B cell (primary cell): ENCODE measurements at regions not wholly inside any gene's neighbourhood (a gene's known extent, or its start where the extent isn't known, plus 50 kb on each side); places are given as distances from the start of the nearest gene placed in this dataset.

Experiments
- ATAC-seq: fragments of 200-7000 bp; cut with Tn5 transposase; one replicate; pipeline ENCODE4 v1.10.0; 2021; ENCODE audit warnings: low read depth, mild to moderate bottlenecking, moderate number of reproducible peaks, moderate library complexity
- CTCF ChIA-PET: fragments of 350-600 bp; sonication (Branson Sonifier 250); formaldehyde crosslinking; loops from one replicate; lab custom pipeline; 2021; ENCODE audit warnings: antibody characterized with exemption, inconsistent platforms; lab: Charles Lee
- POLR2A ChIA-PET: fragments of 350-600 bp; sonication (Branson Sonifier 250); formaldehyde crosslinking; loops from one replicate; lab custom pipeline; 2021; ENCODE audit warnings: antibody characterized with exemption; lab: Charles Lee
- DNase-seq: peaks from one replicate; pipeline ENCODE4 v3.0.0; 2013
- H2AFZ ChIP-seq: 2 replicates; pipeline ENCODE4 v1.6.1; 2012; ENCODE audit warnings: mild to moderate bottlenecking, low read depth, low read length; ENCODE audit not compliant: insufficient read depth, poor library complexity, severe bottlenecking
- H3K27ac ChIP-seq, 2 donors: 1 replicate in 1 of 2; 2 replicates in 1 of 2; pipeline ENCODE4 v1.5.1; 2012 to 2013; ENCODE audit warnings: low read length in 2 of 2, mild to moderate bottlenecking in 2 of 2, moderate library complexity in 1 of 2
- H3K27me3 ChIP-seq, 4 experiments: fragments of 200-600 bp in 1 of 4; sonication (generic) in 1 of 4; replicated peaks in 1 of 4; 1 replicate in 2 of 4; 2 replicates in 2 of 4; pipeline versions ENCODE4 v1.6.1 to v1.7.0; 2013 to 2016; ENCODE audit warnings: low read length in 3 of 4, mild to moderate bottlenecking in 2 of 4, mixed read lengths in 1 of 4, moderate library complexity in 1 of 4; ENCODE audit not compliant: insufficient read depth in 4 of 4, control insufficient read depth in 3 of 4; ENCODE audit errors: control extremely low read depth in 1 of 4
- H3K36me3 ChIP-seq, 2 experiments: replicated peaks in 1 of 2; 1 replicate in 1 of 2; 2 replicates in 1 of 2; pipeline versions ENCODE4 v1.6.1 to v1.7.1; 2013; ENCODE audit warnings: low read length in 1 of 2; ENCODE audit not compliant: insufficient read depth in 2 of 2, control insufficient read depth in 1 of 2; ENCODE audit errors: control extremely low read depth in 1 of 2, extremely low read depth in 1 of 2
- H3K4me1 ChIP-seq, 2 donors: fragments of 200-600 bp in 1 of 2; sonication (generic) in 1 of 2; 1 replicate in 1 of 2; 2 replicates in 1 of 2; pipeline versions ENCODE4 v1.5.1 to v1.6.1; 2013 to 2017; ENCODE audit warnings: low read length in 2 of 2; ENCODE audit not compliant: control insufficient read depth in 2 of 2, insufficient read depth in 2 of 2
- H3K4me2 ChIP-seq: replicated peaks from 2 replicates; pipeline ENCODE3; 2012; ENCODE audit warnings: mild to moderate bottlenecking, low read depth, low read length; ENCODE audit not compliant: poor library complexity, severe bottlenecking
- H3K4me3 ChIP-seq, 5 experiments: fragments of 200-600 bp in 1 of 5; sonication (generic) in 1 of 5; 1 replicate in 3 of 5; 2 replicates in 2 of 5; pipeline versions ENCODE4 v1.5.1 to v1.7.0; 2011 to 2016; ENCODE audit warnings: low read length in 4 of 5, mild to moderate bottlenecking in 4 of 5, low read depth in 2 of 5, control low read depth in 1 of 5, moderate library complexity in 1 of 5; ENCODE audit not compliant: insufficient read depth in 1 of 5; ENCODE audit errors: control extremely low read depth in 1 of 5, extremely low read depth in 1 of 5
- H3K79me2 ChIP-seq: fragments of 200-600 bp; sonication (generic); one replicate; pipeline ENCODE4 v1.6.0; 2016; ENCODE audit warnings: low read length; ENCODE audit not compliant: control insufficient read depth, insufficient read depth
- H3K9ac ChIP-seq: fragments of 200-600 bp; sonication (generic); 2 replicates; pipeline ENCODE4 v1.6.1; 2017; ENCODE audit warnings: mild to moderate bottlenecking, low read length, moderate library complexity
- H3K9me3 ChIP-seq, 3 donors: one replicate each; pipeline versions ENCODE4 v1.6.1 to v1.7.1; 2013; ENCODE audit warnings: low read length in 2 of 3; ENCODE audit not compliant: control insufficient read depth in 2 of 3, insufficient read depth in 1 of 3; ENCODE audit errors: control extremely low read depth in 1 of 3
- H4K20me1 ChIP-seq: 2 replicates; pipeline ENCODE4 v1.6.0; 2012; ENCODE audit warnings: mild to moderate bottlenecking, low read length; ENCODE audit not compliant: insufficient read depth, control insufficient read depth, poor library complexity, severe bottlenecking
- H3K27ac Mint-ChIP-seq: one replicate; pipeline ENCODE4 v1.8.0; 2021; ENCODE audit warnings: mixed read lengths
- H3K27me3 Mint-ChIP-seq: one replicate; pipeline ENCODE4 v1.8.0; 2021; ENCODE audit warnings: mixed read lengths
- H3K4me1 Mint-ChIP-seq: one replicate; pipeline ENCODE4 v1.8.0; 2021; ENCODE audit warnings: mixed read lengths
- H3K4me3 Mint-ChIP-seq: one replicate; pipeline ENCODE4 v1.8.0; 2021; ENCODE audit warnings: mixed read lengths
- H3K9me3 Mint-ChIP-seq: one replicate; pipeline ENCODE4 v1.8.0; 2022; ENCODE audit warnings: mixed read lengths; ENCODE audit not compliant: insufficient read depth
- CTCF ChIP-seq: fragments of 200-600 bp; IDR thresholded peaks from one replicate; pipeline ENCODE4 v1.8.0; 2022; ENCODE audit warnings: antibody characterized with exemption, mild to moderate bottlenecking
- EZH2 ChIP-seq: IDR thresholded peaks from 2 replicates; pipeline ENCODE4 v1.6.1; 2012; ENCODE audit warnings: borderline replicate concordance, low read depth, mild to moderate bottlenecking, moderate library complexity, low read length; ENCODE audit not compliant: insufficient read depth, poor library complexity, severe bottlenecking
- WGBS: methylation state at CpG from one replicate; pipeline ENCODE4 v1.1.5; 2013; ENCODE audit warnings: missing lambda C conversion rate; ENCODE audit not compliant: insufficient coverage; 5-methylcytosine and 5-hydroxymethylcytosine counted together
- intact Hi-C: fragments of 100-400 bp; cut with micrococcal nuclease; formaldehyde crosslinking; loops from one replicate; pipeline ENCODE4 v1.10.0; 2022

DNA sequence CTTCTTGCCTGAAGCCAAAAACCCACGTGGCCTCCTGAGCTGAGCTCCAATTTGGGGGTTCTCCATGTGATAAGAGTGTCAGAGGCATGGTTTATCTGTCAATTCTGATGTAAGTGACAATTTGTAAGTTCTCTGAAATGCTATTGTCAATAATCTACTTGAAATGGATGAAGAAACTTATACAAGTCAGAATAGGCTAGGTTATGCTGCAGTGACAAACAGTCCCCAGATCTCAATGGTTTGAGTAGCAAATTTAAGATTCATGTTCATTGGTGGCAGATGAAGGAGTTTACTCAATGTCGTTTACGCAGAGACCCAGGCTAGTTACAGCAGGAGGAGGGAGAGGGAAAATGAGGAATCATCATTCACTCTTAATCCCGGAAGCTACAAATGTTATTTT lies 352.4 kb downstream of the KIF16B start:
- H3K4me3 Mint-ChIP-seq, result no peak overlapping the region
- H3K27ac Mint-ChIP-seq, result no peak overlapping the region
- H3K4me1 Mint-ChIP-seq, result peaks cover 4% of the 10 kb centered on the region
- Histone ChIP-seq H3K9ac (no peak overlapping the region), H3K9me3 (peaks cover 0 to 5% (median 4%) of the 10 kb centered on the region in 3 donors), H3K27ac (no peak overlapping the region), H3K36me3 (no peaks in the 10 kb centered on the region), H3K27me3 (no peaks in the 10 kb centered on the region), H3K4me3 (no peak overlapping the region), H2AFZ (no peak overlapping the region), H3K4me2 (no peak overlapping the region), H4K20me1 (no peaks in the 10 kb centered on the region), H3K79me2 (no peaks in the 10 kb centered on the region), H3K4me1 (peaks cover 0 to 7% of the 10 kb centered on the region in 2 donors)
- no peak for TF ChIP-seq CTCF
- no peak for TF ChIP-seq EZH2
- POLR2A ChIA-PET, result no interaction called here
- intact Hi-C loops, result no loop called here
- peaks cover 8% of the 10 kb centered on the region for H3K9me3 Mint-ChIP-seq
- CTCF ChIA-PET, result no interaction called here
- no peaks in the 10 kb centered on the region for H3K27me3 Mint-ChIP-seq
- no peak for DNase-seq
- WGBS, result 100% methylated on average over 1 of the region's 4 CpGs
- no peak for ATAC-seq

- Mint-ChIP-seq H3K4me1 (peaks cover 8% of the 10 kb centered on the region), H3K27ac (no peak overlapping the region), H3K27me3 (no peaks in the 10 kb centered on the region), H3K4me3 (no peak overlapping the region), H3K9me3 (peaks cover 8% of the 10 kb centered on the region)
- CTCF ChIA-PET, result no interaction called here
- POLR2A ChIA-PET, result no interaction called here
- Histone ChIP-seq H3K4me3 (no peak overlapping the region), H3K9ac (no peak overlapping the region), H3K27ac (no peak overlapping the region), H3K27me3 (no peaks in the 10 kb centered on the region), H4K20me1 (no peaks in the 10 kb centered on the region), H2AFZ (no peak overlapping the region), H3K4me2 (no peak overlapping the region), H3K79me2 (no peaks in the 10 kb centered on the region), H3K4me1 (peaks cover 0 to 7% of the 10 kb centered on the region in 2 donors), H3K9me3 (peaks cover 0 to 5% (median 4%) of the 10 kb centered on the region in 3 donors), H3K36me3 (no peaks in the 10 kb centered on the region)
- DNase-seq (no peak), ATAC-seq (no peak)
- no peak for TF ChIP-seq EZH2
- no peak for TF ChIP-seq CTCF
- intact Hi-C loops, result no loop called here
These were observed 354.1 kb downstream of the KIF16B start for GRCh38 chr20:16219182-16219581.
